ENCODE measurements at regions not wholly inside any gene's neighbourhood (a gene's known extent, or its start where the extent isn't known, plus 50 kb on each side); places are given as distances from the start of the nearest gene placed in this dataset.
"Not testable (repeated sequence)": the region's sequence is repeated elsewhere in the genome, so short reads cannot be mapped to it uniquely, and the experiment has no call there.

GRCh38 chr2:87436007-87436406 is 311.9 kb upstream of the PLGLB2 start:
- dilution Hi-C loops (cut with MboI; ENCODE audit: extremely low pct_ligation_motif_present, low sequenced_read_pairs); H3K9me1 ChIP-seq (replicated peaks; ENCODE audit: control insufficient read depth, extremely low read depth, insufficient read depth, low read length); H3K9me3 ChIP-seq (replicated peaks; ENCODE audit: control insufficient read depth, insufficient read depth, low read length); BruUV-seq (replicated peaks); H4K20me1 ChIP-seq (replicated peaks; ENCODE audit: control insufficient read depth, extremely low read depth, insufficient read depth, low read length); H3K27me3 ChIP-seq (ENCODE audit: control insufficient read depth in 2 of 2, insufficient read depth in 2 of 2, low read length in 2 of 2); H3K27ac ChIP-seq (ENCODE audit: insufficient read depth, low read depth, low read length); intact Hi-C loops (cut with micrococcal nuclease); H2AFZ ChIP-seq (ENCODE audit: low read depth, low read length); POLR2A ChIA-PET; H3K9ac ChIP-seq (replicated peaks; ENCODE audit: extremely low read depth, insufficient read depth, low read length); DNase-seq (ENCODE audit: low read depth, low spot score); FAIRE-seq; H3K79me2 ChIP-seq (ENCODE audit: control insufficient read depth, insufficient read depth, low read length); H3K4me2 ChIP-seq (ENCODE audit: insufficient read depth, low read length); H3K36me3 ChIP-seq (ENCODE audit: control insufficient read depth in 2 of 2, extremely low read depth in 1 of 2, insufficient read depth in 2 of 2, low read length in 2 of 2); H3K4me3 ChIP-seq (replicated peaks in 1 of 3; ENCODE audit: insufficient read depth in 1 of 3, low read depth in 1 of 3, low read length in 3 of 3); H3K4me1 ChIP-seq (ENCODE audit: control insufficient read depth, extremely low read depth, insufficient read depth, low read length); CTCF ChIA-PET: not testable (repeated sequence)

GRCh38 chr2:87437701-87438260 is 310.1 kb upstream of the PLGLB2 start:
- dilution Hi-C loops (cut with MboI; ENCODE audit: extremely low pct_ligation_motif_present, low sequenced_read_pairs); FAIRE-seq; BruUV-seq (replicated peaks); H3K79me2 ChIP-seq (ENCODE audit: control insufficient read depth, insufficient read depth, low read length); H3K9ac ChIP-seq (replicated peaks; ENCODE audit: extremely low read depth, insufficient read depth, low read length); intact Hi-C loops (cut with micrococcal nuclease); H3K9me3 ChIP-seq (replicated peaks; ENCODE audit: control insufficient read depth, insufficient read depth, low read length); H3K36me3 ChIP-seq (ENCODE audit: control insufficient read depth in 2 of 2, extremely low read depth in 1 of 2, insufficient read depth in 2 of 2, low read length in 2 of 2); H3K27ac ChIP-seq (ENCODE audit: insufficient read depth, low read depth, low read length); H3K4me1 ChIP-seq (ENCODE audit: control insufficient read depth, extremely low read depth, insufficient read depth, low read length); H3K4me2 ChIP-seq (ENCODE audit: insufficient read depth, low read length); CTCF ChIA-PET; H3K9me1 ChIP-seq (replicated peaks; ENCODE audit: control insufficient read depth, extremely low read depth, insufficient read depth, low read length); DNase-seq (ENCODE audit: low read depth, low spot score); H2AFZ ChIP-seq (ENCODE audit: low read depth, low read length); H3K4me3 ChIP-seq (replicated peaks in 1 of 3; ENCODE audit: insufficient read depth in 1 of 3, low read depth in 1 of 3, low read length in 3 of 3); H4K20me1 ChIP-seq (replicated peaks; ENCODE audit: control insufficient read depth, extremely low read depth, insufficient read depth, low read length); POLR2A ChIA-PET; H3K27me3 ChIP-seq (ENCODE audit: control insufficient read depth in 2 of 2, insufficient read depth in 2 of 2, low read length in 2 of 2): not testable (repeated sequence)

- H3K79me2 ChIP-seq (ENCODE audit: control insufficient read depth, insufficient read depth, low read length); H2AFZ ChIP-seq (ENCODE audit: low read depth, low read length); POLR2A ChIA-PET; H3K9ac ChIP-seq (replicated peaks; ENCODE audit: extremely low read depth, insufficient read depth, low read length); CTCF ChIA-PET; DNase-seq (ENCODE audit: low read depth, low spot score); H3K4me1 ChIP-seq (ENCODE audit: control insufficient read depth, extremely low read depth, insufficient read depth, low read length); H3K4me2 ChIP-seq (ENCODE audit: insufficient read depth, low read length); H3K36me3 ChIP-seq (ENCODE audit: control insufficient read depth in 2 of 2, extremely low read depth in 1 of 2, insufficient read depth in 2 of 2, low read length in 2 of 2); H3K9me3 ChIP-seq (replicated peaks; ENCODE audit: control insufficient read depth, insufficient read depth, low read length); H3K9me1 ChIP-seq (replicated peaks; ENCODE audit: control insufficient read depth, extremely low read depth, insufficient read depth, low read length); intact Hi-C loops (cut with micrococcal nuclease); H3K4me3 ChIP-seq (replicated peaks in 1 of 3; ENCODE audit: insufficient read depth in 1 of 3, low read depth in 1 of 3, low read length in 3 of 3); H4K20me1 ChIP-seq (replicated peaks; ENCODE audit: control insufficient read depth, extremely low read depth, insufficient read depth, low read length); H3K27me3 ChIP-seq (ENCODE audit: control insufficient read depth in 2 of 2, insufficient read depth in 2 of 2, low read length in 2 of 2); H3K27ac ChIP-seq (ENCODE audit: insufficient read depth, low read depth, low read length); FAIRE-seq; BruUV-seq (replicated peaks); dilution Hi-C loops (cut with MboI; ENCODE audit: extremely low pct_ligation_motif_present, low sequenced_read_pairs): not testable (repeated sequence)
Observed at GRCh38 chr2:87438780-87439454, 309.0 kb upstream of the PLGLB2 start.

GRCh38 chr2:87439617-87440204 is 308.2 kb upstream of the PLGLB2 start:
- BruUV-seq (replicated peaks); H3K36me3 ChIP-seq (ENCODE audit: control insufficient read depth in 2 of 2, extremely low read depth in 1 of 2, insufficient read depth in 2 of 2, low read length in 2 of 2); dilution Hi-C loops (cut with MboI; ENCODE audit: extremely low pct_ligation_motif_present, low sequenced_read_pairs); H3K9me1 ChIP-seq (replicated peaks; ENCODE audit: control insufficient read depth, extremely low read depth, insufficient read depth, low read length); H3K27ac ChIP-seq (ENCODE audit: insufficient read depth, low read depth, low read length); H3K4me1 ChIP-seq (ENCODE audit: control insufficient read depth, extremely low read depth, insufficient read depth, low read length); H3K79me2 ChIP-seq (ENCODE audit: control insufficient read depth, insufficient read depth, low read length); H3K9me3 ChIP-seq (replicated peaks; ENCODE audit: control insufficient read depth, insufficient read depth, low read length); H3K9ac ChIP-seq (replicated peaks; ENCODE audit: extremely low read depth, insufficient read depth, low read length); DNase-seq (ENCODE audit: low read depth, low spot score); CTCF ChIA-PET; H2AFZ ChIP-seq (ENCODE audit: low read depth, low read length); FAIRE-seq; intact Hi-C loops (cut with micrococcal nuclease); H3K4me3 ChIP-seq (replicated peaks in 1 of 3; ENCODE audit: insufficient read depth in 1 of 3, low read depth in 1 of 3, low read length in 3 of 3); H3K4me2 ChIP-seq (ENCODE audit: insufficient read depth, low read length); H4K20me1 ChIP-seq (replicated peaks; ENCODE audit: control insufficient read depth, extremely low read depth, insufficient read depth, low read length); POLR2A ChIA-PET; H3K27me3 ChIP-seq (ENCODE audit: control insufficient read depth in 2 of 2, insufficient read depth in 2 of 2, low read length in 2 of 2): not testable (repeated sequence)
